Stimulated activated CD4-positive, alpha-beta T cell treated with anti-CD3 and anti-CD28 coated beads, Interleukin-2, amount 100 ng/mL, for 24 hours (primary cell): ENCODE measurements at regions not wholly inside any gene's neighbourhood (a gene's known extent, or its start where the extent isn't known, plus 50 kb on each side); places are given as distances from the start of the nearest gene placed in this dataset.

Source experiments
- DNase-seq, 2 donors: peaks; one replicate each; pipeline ENCODE4 v3.0.0-alpha.2; 2020

DNA sequence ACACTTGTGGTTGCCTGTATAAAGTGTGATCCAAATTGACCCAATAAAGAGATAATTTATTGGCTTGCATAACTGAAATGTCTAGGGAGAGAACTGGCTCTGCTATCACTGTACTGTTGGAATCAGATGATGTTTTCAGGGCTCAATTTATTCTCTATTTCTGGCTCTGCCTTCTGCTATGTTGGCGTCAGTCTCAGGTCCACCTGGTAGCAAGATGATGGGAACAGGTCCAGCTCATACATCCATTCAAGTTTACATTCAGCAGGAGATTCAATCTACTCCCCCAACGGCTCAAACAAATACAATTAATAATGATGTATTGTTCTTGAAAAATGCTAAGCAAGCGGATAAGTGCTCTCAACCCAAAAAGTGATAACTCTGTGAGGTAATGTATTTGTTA, 297.7 kb upstream of the SYT4 start:
- no peak for DNase-seq

DNA sequence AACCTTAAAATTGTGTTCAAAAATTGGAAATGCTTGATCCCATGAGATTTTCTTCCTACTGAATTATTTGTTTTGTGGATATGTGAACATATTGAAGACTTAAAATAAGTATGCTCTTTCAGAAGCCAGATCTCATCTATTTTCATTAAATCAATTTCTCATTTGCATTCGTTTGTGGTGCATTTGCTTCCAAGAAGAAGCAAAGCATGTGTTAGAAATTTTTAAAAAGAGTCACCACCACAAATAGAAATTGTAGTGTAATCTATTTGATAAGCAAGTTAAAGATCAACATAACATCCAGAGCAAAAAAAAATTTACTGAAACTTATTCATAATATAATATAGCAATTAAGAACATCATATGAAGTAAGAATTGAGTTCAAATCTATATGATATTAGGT, 300.9 kb upstream of the SYT4 start:
- no peak for DNase-seq

DNA sequence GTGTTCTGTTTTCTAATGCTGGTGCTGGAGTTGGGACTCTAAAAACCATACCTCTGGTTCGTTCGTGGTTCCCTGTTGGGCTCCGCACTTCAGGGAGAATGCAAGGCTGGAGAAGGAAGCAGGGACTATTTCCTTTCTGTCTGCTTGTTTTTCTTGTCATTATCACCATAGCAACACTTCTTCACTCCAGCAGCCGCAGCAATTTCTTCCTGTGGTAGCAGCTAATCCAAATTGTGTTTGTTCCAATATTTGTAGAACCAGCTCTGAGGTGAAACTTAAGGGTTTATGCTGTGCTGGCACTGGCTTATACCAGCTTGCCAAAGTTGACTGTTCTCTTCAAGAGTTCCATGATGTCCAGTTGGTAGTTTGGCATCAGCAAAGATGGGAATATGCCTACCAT, 301.4 kb upstream of the SYT4 start:
- DNase-seq, result no peak

DNA sequence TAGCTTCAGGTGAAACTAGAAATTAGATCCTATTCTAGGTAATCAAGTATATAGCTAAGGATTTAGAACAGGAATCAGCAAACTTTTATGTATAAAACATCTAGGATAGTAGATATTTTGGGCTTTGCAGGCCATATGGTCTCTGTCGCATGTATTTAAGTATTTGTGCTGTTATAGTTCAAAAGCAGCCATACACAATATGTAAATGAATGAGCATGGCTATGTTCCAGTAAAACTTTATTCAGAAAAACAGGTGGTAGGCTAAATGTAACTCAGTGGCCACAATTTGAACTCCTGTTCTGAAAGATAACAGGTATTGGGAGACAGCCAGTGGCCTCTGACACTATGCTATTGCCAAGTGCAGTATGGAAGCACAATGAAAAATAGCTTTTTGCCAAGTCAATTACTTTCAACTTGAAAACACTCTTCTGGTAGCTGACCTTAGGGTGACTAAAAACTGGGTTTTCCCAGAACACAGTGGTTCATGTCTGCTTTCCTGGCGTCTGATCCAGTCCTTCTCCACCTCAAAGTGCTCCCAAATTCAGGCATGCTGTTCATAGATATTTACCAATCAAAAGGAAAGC, 304.7 kb upstream of the SYT4 start:
- no peak for DNase-seq

DNA sequence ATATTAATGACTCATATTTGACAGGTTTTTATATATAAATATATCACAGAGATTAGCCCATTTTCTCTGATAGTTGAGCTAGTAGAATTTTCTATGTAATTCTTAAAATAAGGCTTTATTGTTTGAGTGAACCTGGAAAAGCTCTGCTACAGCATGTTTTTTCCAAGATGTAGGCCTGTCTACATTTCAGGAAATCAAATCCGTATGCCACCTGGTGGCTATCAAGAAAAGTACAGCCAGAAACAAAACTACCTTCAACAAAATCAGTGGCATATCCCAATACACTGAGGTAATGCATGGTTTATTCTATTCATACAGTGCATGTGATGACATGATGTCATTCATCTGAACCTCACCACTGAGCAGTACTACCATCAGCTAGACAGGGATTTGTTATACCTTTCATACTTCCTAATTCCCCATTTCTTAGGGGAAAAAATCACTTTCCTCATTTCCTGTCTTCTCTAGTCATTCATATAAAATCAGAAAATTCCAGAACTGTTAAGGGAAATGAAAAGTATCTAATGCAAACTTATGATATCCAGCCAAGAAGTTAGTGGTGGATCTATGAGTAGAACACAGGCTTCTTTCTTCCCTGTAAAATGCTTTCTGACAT, 310.4 kb upstream of the SYT4 start:
- DNase-seq, result no peak

DNA sequence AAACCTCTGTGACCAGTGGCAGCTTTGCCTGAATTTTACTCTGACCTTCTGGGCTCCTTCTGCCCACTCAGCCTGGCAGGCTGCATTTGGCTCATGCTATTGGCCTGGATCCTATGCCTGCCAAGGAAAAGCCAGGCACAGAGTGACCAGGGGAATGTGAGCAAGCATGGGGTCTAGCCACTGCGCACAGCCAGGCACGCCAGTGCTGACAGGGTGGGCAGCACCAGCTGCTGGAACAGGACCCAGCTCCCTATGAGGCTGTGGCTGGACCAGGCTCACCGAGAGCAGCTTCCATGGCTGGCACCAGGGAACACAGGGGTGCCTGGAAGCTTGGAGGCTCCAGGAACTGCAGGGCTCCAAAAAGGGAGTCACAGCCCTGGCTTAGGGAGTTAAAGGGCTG, 311.5 kb upstream of the SYT4 start:
- DNase-seq, result no peak

DNA sequence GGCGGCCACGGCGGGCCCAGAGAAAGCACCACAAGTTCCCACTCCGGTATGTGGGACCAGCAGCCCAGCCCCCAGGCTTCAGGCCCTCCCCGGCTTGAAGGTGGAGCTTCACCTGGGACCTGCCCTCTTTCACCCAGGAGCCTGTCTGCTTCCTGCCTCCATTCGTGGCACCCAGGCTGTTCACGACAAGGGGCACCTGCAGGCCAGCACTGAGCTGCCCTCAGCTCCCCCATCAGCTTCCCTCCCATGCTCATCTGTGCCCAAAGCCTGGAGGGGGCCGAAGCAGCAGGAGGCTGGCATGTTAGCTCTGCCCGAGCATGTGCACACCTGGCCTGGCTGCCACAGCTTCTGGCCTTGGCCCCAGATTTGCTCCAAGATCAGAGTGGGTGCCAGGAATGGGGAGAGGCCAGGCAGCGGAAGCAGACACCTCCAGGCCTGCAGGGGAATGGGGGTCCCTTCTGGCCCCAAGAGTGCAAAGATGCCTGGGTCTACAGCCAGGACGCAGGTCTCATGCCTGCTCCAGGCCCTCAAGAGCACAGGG, 312.4 kb upstream of the SYT4 start:
- no peak for DNase-seq

DNA sequence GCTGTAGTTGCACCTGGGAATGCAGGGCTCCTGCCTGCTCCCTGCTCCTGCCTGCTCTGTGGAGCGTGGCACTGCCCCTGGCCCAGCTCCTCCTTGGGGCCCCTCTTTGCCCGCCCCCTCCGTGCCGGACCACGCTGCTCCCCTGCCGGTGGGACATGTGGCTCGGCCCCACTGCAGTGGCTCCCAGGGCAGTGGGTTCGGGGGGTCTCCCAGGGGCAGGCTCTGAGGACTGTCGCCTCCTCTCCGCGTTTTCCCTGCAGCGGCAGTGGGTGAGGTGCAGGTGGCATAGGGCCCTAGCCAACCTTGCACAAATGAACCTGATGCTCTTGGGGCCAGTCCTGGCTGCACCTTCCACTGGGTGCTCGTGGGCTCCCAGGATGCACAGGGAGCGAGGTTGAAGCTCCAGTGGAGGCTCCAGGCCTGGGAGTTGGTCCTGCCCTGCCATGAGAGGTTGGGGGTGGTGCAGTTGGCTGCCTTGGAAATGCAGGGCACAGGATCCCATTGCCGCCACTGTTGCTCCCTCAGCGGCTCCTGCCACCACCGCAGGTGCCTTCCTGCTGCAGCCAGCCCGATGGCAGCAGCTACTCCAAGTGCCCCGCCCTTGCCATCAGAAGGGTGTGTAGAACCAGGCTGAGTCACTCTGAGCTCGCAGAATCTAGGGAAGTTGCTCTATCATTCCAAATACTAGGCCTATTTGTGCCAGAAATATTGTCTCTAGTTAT, 313.1 kb upstream of the SYT4 start:
- no peak for DNase-seq

DNA sequence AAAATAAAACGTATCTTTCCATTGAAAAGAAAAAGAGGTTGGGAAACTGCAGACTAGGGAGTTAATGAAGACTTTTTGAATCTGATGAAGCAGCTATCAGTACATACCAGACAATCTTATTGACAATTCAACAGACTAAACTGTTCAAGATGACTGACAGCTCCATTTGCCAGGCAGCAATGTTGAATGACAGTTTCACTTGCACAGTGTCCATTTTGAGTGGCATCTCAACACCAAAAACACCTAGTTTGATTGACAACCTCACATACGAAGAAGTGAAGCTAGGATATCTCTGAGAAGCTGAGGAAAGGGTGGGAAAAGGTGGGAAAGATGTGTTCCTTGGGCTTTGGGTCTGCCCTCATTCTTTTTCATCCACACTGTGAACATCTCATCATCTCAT, 315.0 kb upstream of the SYT4 start:
- DNase-seq, result no peak

DNA sequence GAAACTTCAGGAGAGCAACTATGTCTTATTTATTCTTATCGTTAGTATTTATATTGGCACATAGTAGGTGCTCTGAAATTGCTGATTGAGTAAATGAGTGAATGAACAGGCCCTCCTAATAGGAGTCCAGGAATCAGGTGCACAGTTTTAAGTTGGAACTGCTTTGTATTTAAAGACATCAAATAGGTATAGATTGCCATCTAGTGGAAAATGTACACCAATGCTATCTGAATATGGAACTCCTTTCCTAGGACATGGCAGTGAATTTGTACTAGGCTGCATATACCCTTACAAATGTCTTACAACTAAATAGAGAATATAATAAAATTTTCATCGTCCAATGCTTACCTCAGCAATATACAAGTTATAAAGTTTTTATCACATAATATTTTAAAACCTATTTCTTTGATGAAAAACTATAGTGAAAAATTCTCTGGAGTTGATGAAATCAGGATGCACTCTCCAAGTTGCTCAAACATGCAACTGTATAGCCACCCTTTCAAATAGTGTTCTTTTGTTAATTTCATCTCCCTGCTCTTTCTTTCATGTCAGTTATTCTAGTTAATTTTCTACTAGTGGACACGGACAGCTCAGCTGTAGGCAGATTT, 318.9 kb upstream of the SYT4 start:
- no peak for DNase-seq

DNA sequence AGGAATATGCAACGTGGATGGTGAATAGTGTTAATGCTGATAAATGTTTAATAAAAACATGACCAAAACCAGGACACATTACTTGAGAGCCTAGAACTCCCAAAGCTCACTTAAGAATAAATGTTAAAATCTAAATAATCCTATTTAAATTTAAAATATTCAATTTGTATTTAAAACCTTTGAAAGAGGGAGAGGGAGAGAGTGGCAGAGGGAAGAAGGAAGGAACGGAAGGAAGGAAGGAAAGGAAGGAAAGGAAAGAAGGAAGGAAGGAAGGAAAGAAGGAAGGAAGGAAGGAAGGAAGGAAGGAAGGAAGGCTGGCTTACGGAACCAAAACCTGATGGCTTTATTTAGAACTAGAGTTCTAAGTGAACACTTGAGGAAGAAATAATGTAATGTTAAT, 324.1 kb upstream of the SYT4 start:
- no peak for DNase-seq

DNA sequence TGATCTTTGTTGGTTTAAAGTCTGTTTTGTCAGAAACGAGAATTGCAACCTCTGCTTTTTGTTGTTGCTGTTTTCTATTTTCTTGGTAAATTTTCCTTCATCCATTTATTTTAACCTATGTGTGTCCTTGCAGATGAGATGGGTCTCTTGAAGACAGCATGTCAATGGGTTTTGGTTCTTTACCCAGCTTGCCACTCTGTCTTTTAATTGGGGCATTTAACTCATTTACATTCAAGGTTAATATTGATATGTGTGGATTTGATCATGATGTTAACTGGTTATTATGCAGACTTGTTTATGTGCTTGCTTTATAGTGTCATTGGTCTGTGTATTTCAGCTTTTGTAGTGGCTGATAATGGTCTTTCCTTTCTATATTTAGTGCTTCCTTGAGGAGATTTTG, 327.9 kb upstream of the SYT4 start:
- no peak for DNase-seq

DNA sequence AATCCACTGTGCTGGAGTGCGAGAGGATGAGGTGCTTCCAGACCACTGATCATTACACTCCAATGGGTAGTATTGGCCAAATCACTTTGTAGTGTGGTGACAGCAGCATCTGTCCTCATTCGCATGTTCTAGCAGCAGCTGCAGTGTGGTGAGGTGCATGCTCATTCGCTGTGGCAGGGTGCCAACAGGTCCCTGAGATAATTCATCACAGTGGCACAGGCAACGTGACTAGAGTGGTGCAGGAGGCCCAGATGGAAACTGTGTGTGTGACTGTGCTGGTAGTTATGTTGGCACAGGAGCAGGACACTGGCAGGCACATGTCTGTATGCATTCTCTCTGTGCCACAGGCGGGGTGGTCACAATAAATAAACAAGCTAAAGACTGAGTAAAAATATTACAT, 329.5 kb upstream of the SYT4 start:
- no peak for DNase-seq

DNA sequence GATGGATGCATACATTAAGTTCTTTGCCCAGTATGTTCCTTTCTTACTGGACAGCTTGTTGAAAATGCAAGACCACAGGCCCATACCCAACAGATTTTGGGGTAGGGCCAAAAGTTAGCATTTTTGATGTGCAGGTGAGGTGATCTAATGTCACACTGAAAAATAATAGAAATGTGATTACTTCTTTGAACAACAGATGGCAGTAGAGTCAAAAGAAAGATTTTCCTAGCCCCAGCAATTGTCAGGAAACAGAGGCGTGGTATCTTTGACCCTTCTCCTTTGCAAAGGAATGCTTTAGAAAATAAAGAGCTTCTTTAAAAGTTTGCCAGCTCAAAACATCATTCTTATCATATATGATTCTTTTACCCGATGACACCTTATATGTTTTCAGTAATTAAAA, 343.6 kb upstream of the SYT4 start:
- DNase-seq, result no peak

DNA sequence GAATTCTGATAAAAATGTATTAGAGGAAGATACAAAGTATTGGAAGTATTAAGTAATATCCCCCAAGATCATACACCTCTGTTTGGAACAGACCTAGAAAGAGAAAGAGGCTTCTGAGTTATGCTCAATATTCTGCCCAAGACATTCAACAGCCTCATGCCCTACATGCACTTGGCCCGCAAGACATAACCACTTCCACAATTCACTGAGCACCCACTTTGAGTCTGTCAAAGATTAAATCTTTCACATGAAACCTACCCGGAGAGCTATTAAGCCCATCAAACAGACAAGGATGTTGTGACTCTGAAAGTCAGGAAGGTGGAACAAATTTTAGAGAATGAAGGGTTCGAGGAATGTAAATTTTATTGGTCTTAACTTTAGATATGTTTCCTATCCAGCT, 344.7 kb upstream of the SYT4 start:
- DNase-seq, result no peak

DNA sequence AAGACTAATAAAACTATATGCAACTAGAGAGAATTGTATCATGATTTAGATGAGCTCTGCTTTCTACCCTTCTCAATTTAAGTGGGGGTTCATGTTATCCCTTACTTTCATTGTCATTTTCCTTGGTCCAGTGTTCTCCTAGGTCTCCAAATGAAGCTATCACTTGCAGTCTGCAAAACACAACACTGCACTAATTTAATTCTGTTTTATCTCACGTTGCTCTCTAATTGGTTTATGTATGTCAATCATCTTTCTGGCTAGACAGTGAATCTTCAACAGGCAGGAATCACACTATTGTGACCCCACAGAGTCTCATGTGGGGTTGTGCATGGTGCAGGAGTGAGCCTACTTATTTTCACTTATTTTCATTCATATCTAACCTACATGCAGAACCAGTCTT, 348.3 kb upstream of the SYT4 start:
- no peak for DNase-seq

DNA sequence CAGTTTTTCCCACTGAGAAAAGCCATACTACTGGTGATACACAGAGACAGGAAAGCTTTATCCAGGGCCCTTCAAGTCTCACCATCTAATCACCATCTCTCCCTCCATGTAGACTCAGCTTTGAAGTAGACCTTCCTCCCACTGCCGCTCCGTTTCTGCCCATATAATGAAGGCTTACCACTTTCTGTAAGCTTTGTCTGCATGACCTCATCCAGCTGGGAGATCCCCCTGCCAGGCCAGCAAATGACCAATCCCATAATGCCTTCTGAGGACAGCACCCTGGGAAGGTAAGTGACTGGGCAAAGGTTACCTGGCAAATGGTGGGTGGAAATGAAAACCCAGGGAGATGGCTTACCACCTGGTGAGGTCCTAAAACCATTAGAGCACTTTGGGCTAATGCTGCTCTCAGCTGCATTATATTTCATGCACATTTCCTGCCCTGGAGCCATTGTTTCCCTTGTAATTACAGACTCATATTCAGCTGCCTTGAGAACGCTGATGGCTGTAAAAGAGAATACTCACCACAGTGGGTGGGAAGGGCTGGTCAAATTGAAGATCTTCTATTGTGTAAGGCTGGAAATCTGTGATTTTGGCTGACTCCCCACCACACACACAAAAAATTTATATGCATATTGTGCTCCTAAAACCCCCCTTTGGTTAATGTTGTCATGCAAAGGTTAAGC, 350.7 kb upstream of the SYT4 start:
- DNase-seq, result no peak

DNA sequence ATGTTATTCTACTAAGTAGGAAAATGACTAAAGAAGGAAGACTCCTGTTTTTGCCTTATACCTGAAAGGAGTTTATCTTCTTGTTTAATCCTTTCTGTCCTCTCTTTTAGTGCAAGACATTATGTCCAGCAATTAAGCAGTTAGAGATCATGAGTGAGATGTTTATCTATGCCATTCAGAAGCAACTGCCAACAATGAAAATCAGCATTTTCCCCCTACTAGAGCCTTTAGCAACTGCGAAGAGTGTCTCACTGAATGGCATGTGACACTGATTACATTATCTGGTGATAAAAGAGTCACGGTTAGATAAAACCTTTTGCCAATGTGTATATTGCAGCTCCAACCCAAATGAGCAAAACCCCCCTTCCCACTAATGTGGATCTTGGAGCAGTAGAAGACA, 357.7 kb upstream of the SYT4 start:
- no peak for DNase-seq

DNA sequence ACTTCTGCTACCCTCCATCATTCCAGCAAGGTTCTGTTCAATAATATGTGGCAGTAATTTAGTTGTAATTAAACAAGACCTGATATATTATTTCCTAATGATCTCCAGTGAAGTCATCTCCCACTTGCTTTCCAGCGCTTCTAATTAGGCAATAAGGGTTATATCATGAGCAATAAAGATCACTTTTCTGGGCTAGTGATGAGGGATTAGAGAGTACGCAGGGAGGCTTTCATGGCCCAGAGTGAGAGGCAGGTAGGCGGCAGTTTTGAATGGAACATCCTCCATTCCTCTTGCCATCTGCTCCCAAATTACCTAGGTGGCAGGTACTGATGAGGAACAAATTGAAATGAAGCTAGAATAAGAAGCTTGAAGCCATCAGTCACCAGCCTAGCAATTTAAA, 358.1 kb upstream of the SYT4 start:
- no peak for DNase-seq

DNA sequence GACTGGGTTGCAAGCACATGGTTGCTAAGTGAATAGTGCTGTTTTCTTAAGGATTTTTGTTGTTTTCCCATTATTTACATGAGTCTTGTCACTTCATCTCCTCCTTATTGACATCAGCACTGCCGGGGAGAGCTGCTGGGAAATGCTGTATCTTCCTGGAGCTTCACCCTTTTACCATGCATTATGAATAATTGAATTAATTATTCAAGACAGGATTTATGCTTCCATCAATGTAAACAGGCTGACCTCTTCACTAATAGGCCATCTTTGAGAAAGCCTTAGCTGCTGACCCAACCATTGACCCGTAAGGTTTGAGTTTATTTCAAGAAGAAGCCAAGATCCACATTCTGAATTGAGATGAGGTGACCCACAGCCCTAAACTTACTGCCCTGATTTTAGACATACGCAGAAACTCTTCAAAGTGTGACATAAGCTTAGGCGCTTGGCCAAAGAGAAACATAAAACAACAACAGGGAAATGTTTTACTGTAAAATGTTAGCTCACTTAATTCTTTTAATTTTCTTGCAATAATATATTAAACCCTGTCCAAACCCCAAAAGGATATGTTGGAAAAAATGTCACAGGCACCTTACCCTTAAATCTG, 365.5 kb upstream of the SYT4 start:
- no peak for DNase-seq

DNA sequence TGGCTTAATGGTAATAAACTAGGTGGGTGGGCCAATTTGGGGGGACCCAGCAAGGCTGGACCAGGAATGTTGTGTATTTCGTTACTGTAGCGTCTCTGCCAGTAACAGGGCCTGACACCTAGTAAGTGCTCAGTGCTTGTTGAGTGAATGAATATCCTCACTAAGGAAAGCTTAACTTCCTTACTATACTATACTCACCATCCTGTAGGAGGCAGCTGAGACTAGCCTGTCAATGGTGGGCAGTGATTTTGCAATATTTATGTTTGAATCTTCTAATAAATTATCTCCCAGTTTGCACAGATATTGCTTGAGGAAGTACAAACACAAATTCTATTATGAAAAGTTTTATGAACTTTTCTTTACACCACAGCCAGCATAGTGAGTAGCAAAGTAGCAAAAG, 370.7 kb upstream of the SYT4 start:
- no peak for DNase-seq

DNA sequence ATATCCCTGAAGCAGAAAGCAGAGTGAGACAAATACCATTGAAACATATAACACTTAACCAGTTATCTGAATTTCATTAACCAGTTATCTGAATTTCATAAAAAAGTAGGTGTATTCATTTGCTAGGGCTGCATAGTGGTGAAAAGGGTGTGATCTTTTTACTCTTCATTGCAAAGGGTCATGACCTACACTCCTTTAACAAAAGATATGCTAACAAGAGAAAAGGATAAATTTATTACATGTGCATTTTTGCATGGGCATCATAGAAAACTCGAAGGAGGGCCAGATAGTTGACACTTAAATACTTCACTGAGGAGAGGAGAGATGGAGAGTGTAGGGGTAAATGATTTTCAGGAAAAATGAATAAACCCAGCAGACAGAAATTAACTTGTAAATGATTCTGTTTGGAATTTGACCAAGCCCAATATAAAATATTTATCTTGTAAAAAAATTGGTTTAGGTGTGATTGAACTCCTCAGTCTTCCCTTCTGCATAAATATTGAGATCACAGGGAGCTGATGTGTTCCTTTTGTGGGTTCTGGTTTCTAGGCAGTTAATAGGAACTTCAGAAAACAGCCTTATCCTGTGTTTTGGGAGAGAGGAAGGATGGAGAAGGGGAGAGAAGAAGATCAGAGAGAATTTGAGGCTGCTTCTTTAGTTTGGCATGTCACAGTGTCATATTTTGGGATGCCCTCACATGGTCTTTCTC, 372.5 kb upstream of the SYT4 start:
- DNase-seq, result no peak
